A673 (cell line): ENCODE measurements at regions not wholly inside any gene's neighbourhood (a gene's known extent, or its start where the extent isn't known, plus 50 kb on each side); places are given as distances from the start of the nearest gene placed in this dataset.

Source experiments
- CTCF ChIP-seq: fragments of 300-800, 200-600 bp; sonication (generic); conservative IDR thresholded peaks from 2 replicates; pipeline ENCODE4 v1.5.1; 2017; ENCODE audit warnings: low read depth, mild to moderate bottlenecking, antibody characterized with exemption, low read length, moderate library complexity, mixed read lengths
- EZH2 ChIP-seq: fragments of 200-600 bp; sonication (generic); IDR thresholded peaks from 2 replicates; pipeline ENCODE4 v1.6.1; 2017; ENCODE audit warnings: borderline replicate concordance, low read depth, mild to moderate bottlenecking, mixed read lengths, antibody characterized with exemption, low read length; ENCODE audit not compliant: poor library complexity, severe bottlenecking

DNA sequence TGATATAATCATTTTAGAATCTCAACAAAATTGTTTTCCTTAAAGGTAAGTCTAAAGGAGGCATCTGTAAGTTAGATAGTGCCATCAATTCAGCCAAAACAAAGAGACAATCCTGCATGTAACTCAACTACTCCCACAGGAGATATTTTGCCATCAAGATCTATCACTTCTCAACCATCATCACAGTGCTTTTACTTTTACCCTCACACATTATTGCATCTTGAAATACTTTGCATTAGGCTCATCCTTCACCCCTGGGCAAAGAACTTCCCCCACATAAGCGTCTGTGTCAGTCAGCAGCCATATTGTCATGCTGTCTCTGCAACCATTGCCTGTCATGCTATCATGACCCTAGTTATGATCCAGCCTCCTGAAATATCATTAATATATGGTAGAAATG, 54.9 kb upstream of the NLGN1 start:
- TF ChIP-seq CTCF = no peak
- no peak for TF ChIP-seq EZH2
